H54 (cell line): ENCODE measurements at regions not wholly inside any gene's neighbourhood (a gene's known extent, or its start where the extent isn't known, plus 50 kb on each side); places are given as distances from the start of the nearest gene placed in this dataset.
"Not testable (repeated sequence)": the region's sequence is repeated elsewhere in the genome, so short reads cannot be mapped to it uniquely, and the experiment has no call there.

ENCODE experiments used
- DNase-seq: peaks from one replicate; pipeline ENCODE4 v3.0.0; 2011; ENCODE audit warnings: low spot score, mixed read lengths; ENCODE audit not compliant: insufficient read length
- FAIRE-seq: peaks from 3 replicates; lab custom pipeline; 2011; peaks lifted over from hg19 to GRCh38; lab: Jason Lieb, UNC

DNA sequence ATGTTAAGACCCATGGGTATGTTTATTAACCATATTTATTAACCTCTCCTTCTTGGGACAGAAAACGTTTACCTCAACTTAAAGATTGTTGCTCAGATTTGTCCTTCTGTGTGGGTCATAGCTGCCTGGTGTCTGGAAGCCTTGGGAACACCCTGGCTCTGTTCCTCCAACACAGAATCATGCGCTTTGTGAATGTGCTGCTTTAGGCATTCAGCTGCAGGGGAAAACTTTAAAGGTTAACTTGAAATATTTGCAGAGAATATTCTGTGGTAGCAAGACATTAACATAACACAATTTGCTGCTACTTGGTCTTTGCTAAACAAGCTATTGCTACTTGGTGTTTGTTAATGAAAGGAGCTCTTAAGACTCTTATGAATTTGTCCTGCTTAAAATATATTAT is 50.5 kb upstream of the THOC3 start:
- FAIRE-seq, DNase-seq: not testable (repeated sequence)

DNA sequence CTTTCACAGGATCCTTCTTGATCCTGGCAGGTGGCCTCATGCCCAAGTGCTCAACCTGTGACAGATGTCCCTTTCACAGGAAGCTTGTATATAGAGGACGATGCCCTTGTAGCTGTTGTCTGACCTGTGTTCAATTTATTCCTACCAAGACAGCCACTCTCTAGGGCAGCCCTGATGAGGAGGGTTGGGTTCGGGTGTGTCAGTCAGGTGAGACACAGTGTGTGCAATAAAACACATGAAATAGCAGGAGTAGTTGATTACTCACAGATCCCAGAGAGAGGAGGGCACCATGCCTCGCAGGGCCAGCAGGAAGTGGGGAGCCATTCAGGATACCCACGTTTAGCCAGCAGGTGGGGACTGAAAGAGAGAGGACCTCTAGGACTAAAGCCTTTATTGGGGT is 52.7 kb upstream of the THOC3 start:
- not testable (repeated sequence) for DNase-seq, FAIRE-seq

DNA sequence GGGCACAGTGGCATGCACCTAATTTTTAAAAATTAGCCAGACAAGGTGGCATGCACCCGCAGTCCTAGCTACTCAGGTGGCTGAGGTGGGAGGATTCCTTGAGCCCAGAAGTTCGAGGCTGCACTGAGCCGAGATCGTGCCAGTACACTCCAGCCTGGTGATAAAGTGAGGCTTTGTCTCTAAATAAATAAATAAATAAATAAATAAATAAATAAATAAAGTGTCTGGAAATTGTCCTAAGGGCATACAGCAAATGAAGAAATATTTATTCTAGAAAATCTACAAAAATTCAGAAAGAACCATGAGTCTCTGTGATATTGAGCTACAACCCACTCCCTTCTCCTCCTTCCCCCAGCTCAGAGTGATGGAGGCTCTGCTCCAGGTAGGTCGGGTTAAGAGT is 55.4 kb upstream of the THOC3 start:
- DNase-seq, FAIRE-seq: not testable (repeated sequence)

DNA sequence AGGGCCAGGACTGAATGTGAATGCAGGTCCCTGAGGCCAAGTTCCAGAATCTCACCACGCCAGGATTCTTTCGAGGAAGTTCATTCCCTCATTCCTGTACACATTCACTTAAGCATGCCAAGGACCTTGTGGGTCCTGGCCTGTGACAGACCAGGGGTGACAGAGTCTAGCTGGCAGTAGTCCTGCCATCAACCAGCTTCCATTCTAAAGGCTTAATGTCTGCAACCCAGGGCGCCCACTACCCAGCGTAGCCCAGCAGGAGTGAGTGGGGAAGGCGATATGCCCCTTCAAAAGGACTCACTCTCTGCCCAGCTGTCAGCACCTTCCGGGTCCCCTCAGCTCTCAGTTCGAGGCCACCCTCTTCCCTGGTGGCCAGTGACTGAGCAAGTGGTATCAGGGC is 61.3 kb upstream of the THOC3 start:
- FAIRE-seq, DNase-seq: not testable (repeated sequence)

DNA sequence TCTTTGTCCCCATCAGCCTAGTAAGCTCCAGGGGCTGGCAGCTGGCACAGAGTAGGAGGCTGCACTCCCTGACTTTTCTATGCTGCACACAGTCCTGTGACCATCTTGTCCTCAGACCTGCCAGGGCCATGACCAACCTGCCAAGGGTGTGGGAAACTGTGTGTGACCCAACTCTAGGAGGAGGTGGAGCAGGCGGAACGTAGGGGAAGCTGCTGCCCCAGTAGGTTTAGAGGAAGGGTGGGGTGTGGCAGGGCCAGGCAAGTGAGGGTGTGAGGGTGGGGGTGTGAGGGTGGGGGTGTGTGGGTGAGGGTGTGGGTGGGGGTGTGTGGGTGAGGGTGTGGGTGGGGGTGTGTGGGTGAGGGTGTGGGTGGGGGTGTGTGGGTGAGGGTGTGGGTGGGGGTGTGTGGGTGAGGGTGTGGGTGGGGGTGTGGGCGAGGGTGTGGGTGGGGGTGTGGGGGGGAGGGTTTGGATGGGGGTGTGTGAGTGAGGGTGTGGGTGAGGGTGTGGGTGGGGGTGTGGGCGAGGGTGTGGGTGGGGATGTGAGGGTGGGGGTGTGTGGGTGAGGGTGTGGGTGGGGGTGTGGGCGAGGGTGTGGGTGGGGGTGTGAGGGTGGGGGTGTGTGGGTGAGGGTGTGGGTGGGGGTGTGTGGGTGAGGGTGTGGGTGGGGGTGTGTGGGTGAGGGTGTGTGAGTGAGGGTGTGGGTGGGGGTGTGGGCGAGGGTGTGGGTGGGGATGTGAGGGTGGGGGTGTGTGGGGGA is 62.4 kb upstream of the THOC3 start:
- not testable (repeated sequence) for DNase-seq, FAIRE-seq

DNA sequence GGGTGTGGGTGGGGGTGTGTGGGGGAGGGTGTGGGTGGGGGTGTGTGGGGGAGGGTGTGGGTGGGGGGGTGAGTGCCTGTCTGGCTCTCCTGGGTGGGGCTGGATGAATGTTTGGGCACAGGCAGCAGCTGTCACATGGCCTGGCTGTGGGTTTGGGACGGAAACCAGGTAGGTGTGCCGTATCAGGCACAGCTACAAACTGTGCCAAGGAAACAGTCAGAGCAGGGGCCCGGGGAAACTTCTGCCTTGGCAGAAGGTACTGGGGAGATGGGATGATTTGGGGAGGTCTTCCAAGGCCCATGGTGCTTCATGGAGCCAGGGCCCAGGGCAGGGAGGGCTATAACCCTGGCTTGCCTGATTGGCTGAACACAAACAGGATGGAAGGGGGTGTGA is 63.0 kb upstream of the THOC3 start:
- FAIRE-seq, DNase-seq: not testable (repeated sequence)

DNA sequence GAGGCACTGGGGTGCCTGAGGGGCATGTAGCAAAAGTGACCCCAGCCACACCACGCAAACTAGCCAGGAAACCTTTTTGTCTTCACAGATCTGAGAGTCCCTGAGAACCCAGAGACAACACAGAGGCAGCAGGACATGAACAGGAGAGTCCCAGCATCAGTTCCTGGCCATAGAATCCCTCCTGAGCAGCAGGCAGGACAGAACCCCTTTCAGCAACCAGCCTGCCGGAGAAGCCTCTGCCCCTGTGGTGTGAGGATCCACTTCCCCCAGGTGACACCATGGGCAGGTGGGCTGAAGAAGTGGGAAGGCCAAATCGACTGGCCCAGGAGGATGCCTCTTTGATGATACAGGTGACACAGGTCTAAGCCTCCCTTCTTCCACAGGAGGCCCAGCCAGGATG is 65.1 kb upstream of the THOC3 start:
- not testable (repeated sequence) for DNase-seq, FAIRE-seq

DNA sequence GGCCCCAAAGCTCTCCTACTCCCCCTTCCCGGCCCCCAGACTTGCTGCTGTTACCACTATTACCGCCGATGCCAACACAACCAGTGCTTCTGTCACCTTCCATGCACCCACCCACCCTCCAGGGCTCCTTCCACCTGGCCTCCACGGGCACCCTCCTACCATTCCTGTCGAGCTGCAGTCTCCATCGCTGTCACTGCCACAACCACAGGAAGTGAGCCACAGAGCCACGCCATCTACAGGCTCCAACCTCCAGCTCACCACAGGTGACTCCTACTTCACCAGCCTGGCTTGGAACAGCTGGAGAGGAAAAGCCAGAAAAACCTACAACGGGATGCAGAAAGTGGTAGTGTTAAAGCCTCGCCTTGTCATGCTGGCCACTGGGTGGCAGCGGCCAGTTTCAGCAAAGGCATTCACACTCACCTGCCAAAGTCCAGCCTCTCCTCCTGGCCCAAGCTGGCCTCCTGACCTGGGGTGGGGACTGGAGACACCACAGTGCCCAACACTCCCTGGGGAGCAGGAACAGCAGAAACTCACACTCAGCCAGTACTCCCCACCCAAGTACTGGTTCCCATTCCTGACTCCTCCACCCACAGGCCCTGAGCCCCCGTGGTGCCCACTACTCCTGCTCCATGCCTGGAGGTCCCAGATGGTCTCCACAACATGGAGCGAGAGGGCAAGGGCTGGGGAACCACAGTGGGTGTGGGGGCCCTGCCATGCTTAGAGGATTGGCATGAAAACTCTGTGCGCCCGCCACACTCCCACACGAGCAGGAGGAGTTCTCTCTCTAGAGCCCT is 66.5 kb upstream of the THOC3 start:
- not testable (repeated sequence) for FAIRE-seq, DNase-seq

DNA sequence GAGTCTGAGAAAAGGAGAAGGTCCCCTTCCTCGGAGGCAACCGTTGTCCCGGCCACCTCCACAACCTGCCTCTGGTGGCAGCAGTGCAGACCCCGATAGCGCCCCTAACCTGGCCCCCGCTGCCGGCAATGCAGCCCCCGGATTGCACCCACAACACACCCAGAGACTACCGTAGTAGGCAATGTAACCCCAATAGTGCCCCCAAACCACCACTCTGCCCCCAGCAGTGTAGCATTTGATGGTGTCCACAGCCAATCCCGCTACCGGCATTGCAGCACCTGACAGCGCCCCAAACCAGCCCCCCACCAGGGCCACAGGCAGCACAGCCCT is 67.1 kb upstream of the THOC3 start:
- FAIRE-seq, DNase-seq: not testable (repeated sequence)

DNA sequence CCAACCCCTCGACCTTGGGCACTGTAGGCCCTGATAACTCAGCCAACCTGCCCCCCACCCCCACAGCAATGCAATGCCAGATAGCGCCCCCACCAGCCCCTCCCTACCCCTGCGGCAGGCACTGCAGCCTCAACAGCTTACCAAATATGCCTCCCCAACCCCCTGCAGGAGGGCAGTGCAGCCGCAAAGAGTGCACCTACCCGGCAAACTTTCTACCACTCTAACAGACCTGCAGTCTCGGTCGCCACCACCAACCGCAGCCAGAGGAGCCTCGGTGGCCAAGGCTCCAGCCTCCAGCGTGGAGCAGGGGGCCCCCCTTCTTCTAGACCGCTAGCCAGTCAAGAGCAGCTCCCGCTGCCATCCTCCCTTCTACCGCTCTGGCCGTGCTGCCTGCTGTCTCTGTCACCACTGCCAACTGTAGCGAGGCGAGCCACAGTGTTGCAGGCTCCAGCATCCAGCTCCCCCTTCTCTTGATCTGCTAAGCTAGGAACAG is 67.7 kb upstream of the THOC3 start:
- not testable (repeated sequence) for FAIRE-seq, DNase-seq

DNA sequence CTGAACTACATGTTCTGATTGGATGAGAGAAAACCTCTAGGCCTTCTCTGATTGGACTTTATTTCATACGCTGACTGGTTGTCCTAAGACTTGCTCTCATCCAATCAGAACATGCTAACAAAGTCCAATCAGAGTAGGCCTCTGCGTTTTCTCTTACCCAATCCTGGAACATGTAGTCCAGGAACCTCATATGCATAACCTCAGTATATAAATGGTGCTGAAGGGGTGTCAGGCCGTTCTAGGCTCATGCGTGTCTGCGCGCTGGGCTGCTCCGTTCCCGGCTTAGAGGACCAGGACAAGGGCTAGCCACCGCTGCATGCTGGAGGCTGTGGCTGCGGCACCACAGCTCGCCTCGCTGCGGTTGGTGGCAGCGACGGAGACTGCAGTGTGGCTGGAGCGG is 68.3 kb upstream of the THOC3 start:
- DNase-seq = not testable (repeated sequence)

DNA sequence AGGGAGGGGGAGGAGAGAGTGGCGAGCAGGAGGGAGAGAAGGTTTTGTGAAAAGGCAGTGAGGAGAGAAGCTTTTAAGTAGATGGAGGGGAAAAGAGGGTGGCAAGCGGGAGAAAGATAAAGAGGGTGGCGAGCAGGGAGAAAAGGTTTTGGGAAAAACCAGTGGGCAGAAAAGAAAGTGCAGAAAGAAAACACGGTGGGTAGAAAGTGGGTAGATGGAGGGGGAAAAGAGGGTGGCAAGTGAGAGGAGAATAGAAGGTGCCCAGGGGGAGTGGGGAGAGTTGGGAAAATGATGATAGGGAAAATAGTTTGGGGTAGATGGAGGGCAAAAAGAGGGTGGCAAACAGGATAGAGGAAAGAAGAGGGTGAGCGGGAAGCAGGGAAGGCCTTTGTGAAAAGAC is 69.1 kb upstream of the THOC3 start:
- not testable (repeated sequence) for DNase-seq, FAIRE-seq

More for the DNA sequence above, 68.3 kb upstream of the THOC3 start:
- not testable (repeated sequence) for FAIRE-seq

DNA sequence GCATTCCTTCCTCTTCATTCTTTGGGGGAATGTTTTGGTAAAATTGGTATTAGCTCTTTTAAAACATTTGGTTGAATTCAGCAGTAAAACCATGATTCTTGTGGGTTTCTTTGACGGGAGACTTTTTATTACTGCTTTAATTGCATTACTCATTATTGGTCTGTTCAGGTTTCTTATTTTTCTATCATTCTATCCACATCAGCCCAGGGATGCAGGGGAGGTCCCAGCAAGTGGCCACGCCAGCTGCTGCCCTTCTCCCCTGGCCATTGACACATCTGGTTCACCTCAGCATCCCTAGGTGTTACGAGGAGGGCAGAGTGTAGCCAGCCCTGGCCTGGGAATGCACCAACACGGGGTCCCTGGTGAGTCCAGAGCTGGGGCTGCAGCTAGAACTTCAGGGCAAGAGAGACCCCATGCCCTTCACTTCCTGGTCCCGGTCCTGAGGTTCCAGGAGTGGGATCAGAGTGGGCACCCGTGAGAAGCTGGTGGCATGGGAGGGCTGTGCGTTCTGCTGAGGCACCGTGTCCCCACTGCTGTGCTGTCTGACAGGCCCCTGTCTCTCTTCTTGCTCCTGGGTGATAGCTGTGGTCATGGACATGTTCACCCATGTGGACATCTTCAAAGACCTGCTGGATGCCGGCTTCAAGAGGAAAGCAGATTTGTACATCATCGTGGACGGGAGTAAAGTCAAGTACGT is 72.1 kb upstream of the THOC3 start:
- not testable (repeated sequence) for FAIRE-seq

DNA sequence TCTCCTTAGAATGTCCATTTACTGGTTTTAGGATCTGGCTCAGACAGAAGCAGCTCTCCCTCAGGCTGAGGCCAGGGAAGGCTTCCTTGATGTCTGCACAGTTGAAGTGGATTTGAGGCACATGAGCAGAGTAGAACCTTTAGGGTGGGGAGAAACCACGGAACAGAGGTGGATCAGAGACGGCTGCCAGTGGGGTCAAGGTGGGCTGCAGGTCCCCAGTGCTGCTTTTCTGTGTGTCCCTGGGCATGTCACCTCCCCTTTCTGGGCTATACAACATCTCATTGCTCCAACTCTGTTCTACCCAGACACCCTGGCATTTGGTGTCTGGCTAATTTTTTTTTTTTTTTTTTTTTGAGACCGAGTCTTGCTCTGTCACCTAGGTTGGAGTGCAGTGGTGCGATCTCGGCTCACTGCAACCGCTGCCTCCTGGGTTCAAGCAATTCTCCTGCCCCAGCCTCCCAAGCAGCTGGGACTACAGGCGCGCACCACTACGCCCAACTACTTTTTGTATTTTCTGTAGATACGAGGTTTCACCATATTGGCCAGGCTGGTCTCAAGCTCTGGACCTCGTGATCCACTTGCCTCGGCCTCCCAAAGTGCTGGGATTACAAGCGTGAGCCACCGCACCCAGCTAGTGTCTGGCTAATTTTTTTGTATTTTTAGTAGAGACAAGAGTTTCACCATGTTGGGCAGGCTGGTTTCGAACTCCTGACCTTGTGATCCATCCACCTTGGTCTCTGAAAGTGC is 73.3 kb upstream of the THOC3 start:
- not testable (repeated sequence) for DNase-seq, FAIRE-seq

More for the DNA sequence above, 72.1 kb upstream of the THOC3 start:
- DNase-seq = not testable (repeated sequence)

DNA sequence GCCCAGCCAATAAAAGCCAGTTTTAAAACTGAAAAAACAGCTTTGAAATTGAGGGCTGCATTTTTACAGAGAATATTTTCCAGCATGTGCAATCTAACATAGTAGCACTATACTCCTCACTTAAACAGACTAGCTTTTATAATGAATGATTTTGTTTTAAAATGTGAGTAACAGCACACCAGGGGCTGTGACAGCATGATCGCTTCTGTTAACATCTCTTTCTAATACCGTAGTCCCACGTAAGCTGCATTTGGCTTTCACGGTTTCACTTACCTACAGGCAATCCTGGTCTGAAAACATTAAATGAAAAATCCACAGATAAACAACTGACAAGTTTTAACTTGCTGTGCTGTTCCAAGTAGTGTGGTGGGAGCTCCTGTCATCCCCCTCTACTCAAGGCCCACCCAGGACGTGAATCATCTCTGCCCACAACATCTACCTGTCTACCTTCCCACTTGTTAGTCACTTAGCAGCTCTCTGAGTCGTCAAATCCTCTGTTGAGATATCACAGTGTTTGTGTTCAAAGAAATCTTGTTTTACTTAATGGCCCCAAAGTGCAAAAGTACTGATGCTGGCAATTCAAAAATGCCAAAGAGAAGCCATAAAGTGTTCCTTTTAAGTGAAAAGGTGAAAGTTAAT is 74.0 kb upstream of the THOC3 start:
- not testable (repeated sequence) for DNase-seq, FAIRE-seq

DNA sequence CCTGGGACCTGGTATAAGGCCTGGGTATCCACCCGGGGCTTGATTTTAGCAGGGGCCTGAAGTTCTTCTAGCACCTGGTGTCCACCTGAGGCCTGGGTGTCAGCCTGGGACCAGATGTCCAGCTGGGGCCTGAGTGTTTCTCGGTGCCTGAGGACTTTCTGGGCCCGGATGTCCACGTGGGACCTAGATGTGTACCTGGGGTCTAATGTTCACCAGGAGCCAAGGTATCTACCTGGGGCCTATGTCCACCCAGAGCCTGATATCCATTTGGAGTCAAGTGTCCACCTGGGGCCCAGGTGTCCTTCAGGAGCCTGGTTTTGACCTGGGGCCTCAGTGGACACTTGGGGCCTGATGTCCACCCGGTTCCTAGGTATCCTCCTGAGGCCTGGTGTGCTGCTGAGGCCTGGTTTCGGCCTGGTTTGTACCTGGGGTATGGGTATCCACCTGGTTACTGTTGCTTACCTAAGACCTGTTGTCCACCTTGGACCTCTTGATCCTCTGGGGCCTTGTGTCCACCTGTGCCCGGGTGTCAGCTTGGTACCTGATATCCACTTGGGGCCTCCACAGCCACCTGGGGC is 75.2 kb upstream of the THOC3 start:
- not testable (repeated sequence) for DNase-seq, FAIRE-seq

DNA sequence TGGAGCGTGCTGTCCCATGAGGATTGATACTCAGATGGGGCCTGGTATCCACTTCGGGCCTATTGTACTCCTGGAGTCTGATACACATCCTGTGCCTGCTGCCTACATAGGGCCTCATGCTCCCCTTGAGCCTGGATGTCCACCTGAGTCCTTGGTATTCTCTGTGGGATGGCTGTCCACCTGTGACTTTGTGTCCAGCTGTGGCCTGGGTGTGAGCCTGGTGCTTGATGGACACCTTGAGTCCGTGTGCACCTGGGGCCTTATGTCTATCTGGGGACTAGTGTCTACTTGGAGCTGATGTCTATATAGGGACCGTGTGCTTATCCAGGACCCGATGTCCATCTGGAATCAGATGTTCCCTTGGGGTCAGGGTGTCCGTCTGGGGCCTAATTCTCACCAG is 75.9 kb upstream of the THOC3 start:
- not testable (repeated sequence) for FAIRE-seq, DNase-seq

DNA sequence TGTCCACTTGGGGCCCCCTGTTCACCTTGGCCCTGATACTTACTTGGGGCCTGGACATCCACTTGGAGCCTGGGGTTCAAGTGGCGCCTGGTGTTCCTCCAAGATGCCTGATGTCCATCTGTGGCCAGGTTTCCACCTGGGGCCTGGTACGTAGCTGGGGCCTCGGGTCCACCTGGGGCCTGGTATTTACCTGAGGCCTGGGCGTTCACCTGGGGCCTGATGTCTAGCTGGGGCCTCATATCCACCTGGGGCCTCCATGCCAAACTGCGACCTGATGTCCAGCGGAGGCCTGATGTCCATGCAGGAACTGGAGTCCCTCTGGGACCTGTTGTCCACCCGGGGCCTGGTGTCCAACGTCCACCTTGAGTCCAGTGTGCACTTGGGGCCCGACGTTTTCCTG is 76.3 kb upstream of the THOC3 start:
- not testable (repeated sequence) for DNase-seq

DNA sequence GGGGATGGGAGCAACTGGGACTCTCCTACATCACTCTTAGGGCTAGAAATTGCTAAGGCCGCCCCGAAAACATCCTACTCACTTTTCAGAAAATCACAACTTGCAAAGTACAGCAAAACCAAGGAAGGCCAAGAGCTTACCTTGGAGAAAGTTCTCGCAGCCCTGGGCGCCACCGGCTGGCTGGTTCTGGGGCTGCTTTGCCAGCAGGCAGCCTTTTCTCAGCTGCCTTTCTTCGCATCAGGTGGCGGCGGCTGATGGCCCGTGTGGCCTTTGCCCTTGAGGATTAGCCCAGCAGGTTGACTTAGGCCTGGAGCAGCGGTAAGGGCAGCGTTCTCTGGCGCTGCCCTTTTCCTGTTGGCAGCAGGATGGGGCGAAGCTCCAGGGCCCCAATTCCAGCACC is 77.3 kb upstream of the THOC3 start:
- DNase-seq, FAIRE-seq: not testable (repeated sequence)

More for the DNA sequence above, 76.3 kb upstream of the THOC3 start:
- not testable (repeated sequence) for FAIRE-seq
